Psoas muscle (tissue), 7 donors: ENCODE measurements at regions not wholly inside any gene's neighbourhood (a gene's known extent, or its start where the extent isn't known, plus 50 kb on each side); places are given as distances from the start of the nearest gene placed in this dataset.
A peak's percentile ranks its signal among the peaks of the same experiment; 100 is the strongest.

Experiments
- ATAC-seq, 4 donors: fragments of 200-7000 bp; cut with Tn5 transposase; one replicate each; pipeline ENCODE4 v1.9.1; 2020; ENCODE audit warnings: moderate library complexity in 3 of 4, mild to moderate bottlenecking in 2 of 4
- DNase-seq, 2 donors: peaks; one replicate each; pipeline ENCODE4 v3.0.0-alpha.2; 2020
- H3K27ac ChIP-seq: fragments of 200-600 bp; one replicate; pipeline ENCODE4 v1.8.0; 2022
- H3K27me3 ChIP-seq, 3 donors: fragments of 200-600 bp in 1 of 3; one replicate each; pipeline versions ENCODE4 v1.6.1 to v1.8.0; 2013 to 2022; ENCODE audit warnings: low read length in 2 of 3, mild to moderate bottlenecking in 2 of 3, moderate library complexity in 1 of 3; ENCODE audit not compliant: insufficient read depth in 3 of 3
- H3K36me3 ChIP-seq, 2 donors: fragments of 200-600 bp in 1 of 2; one replicate each; pipeline versions ENCODE4 v1.6.1 to v1.8.0; 2013 to 2022; ENCODE audit warnings: low read depth in 1 of 2, mild to moderate bottlenecking in 1 of 2, moderate library complexity in 1 of 2; ENCODE audit not compliant: insufficient read depth in 1 of 2
- H3K4me1 ChIP-seq: fragments of 200-600 bp; one replicate; pipeline ENCODE4 v1.8.0; 2022
- H3K4me3 ChIP-seq: fragments of 200-600 bp; one replicate; pipeline ENCODE4 v1.8.0; 2022; ENCODE audit warnings: mild to moderate bottlenecking
- H3K9me3 ChIP-seq: fragments of 200-600 bp; one replicate; pipeline ENCODE4 v1.8.0; 2022
- WGBS, 3 donors: extraction: QIAGEN DNeasy Blood & Tissue Kit; methylation state at CpG; one replicate each; pipeline versions ENCODE4 v1.1.6 to v1.1.7; 2013; 5-methylcytosine and 5-hydroxymethylcytosine counted together
- intact Hi-C, 2 donors: fragments of 100-400 bp; cut with DNase I; formaldehyde crosslinking; loops; one replicate each; pipeline versions ENCODE4 v1.11.0 to v1.14.2; 2022
- TF ChIP-seq, protein P1 (sequence below): fragments of 200-600 bp; IDR thresholded peaks from one replicate; pipeline ENCODE4 v1.8.0; 2022; ENCODE audit warnings: antibody characterized with exemption
- donor health status: healthy with polysubstance abuse.
- donor health status: DM: no; HTN: no; CAD: no; lungs with moderate emphysema.
- donor health status: Bipolar disorder and iron deficiency.
- donor health status: healthy.
- donor health status: DM: yes; HTN: yes; CAD: no.
- donor health status: DM: no; HTN: no; CAD: no.
- donor health status: DM: yes; HTN: yes; CAD: no.

DNA sequence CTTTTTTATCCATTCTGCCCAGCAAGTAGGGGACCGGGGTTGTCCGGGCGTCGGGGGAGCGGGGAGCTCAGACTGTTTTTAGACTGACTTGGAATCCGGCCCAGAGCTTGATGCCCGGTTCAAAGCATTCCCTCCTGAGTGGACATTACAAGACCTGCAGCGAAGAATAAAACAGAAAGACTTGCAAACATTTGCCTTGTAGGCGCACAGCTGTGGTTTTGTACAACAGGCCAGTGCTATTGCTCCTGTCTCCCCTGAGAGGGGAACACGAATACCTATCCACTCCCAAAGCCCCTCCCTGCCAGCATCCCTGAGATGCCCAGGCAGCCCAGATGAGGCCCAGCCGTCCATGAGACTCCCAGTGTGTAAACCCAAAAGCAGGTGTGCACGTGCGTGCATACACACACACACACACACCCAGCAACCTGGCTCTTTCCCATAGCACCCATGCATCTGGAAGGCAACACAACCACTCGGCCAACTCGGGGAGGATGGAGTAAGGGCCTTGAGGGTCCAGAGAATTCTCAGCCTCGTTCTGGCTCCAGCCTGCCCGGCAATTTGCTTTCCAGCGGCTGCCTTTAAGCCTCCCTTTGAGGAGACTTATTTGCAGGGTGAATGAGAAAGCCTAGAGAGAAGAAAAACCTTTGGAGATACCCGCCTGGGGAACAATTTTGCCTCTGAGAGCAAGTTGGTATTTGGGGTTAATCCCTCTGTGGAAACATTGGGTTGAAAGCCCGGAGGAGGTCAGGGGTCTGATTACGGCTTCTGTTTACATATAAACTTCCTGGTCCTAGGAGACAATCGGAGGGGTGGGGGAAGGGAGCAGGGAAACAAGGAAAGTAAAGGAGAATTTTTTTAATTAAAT, 161.0 kb upstream of the HES1 start:
- TF ChIP-seq, protein P1, sequence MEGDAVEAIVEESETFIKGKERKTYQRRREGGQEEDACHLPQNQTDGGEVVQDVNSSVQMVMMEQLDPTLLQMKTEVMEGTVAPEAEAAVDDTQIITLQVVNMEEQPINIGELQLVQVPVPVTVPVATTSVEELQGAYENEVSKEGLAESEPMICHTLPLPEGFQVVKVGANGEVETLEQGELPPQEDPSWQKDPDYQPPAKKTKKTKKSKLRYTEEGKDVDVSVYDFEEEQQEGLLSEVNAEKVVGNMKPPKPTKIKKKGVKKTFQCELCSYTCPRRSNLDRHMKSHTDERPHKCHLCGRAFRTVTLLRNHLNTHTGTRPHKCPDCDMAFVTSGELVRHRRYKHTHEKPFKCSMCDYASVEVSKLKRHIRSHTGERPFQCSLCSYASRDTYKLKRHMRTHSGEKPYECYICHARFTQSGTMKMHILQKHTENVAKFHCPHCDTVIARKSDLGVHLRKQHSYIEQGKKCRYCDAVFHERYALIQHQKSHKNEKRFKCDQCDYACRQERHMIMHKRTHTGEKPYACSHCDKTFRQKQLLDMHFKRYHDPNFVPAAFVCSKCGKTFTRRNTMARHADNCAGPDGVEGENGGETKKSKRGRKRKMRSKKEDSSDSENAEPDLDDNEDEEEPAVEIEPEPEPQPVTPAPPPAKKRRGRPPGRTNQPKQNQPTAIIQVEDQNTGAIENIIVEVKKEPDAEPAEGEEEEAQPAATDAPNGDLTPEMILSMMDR: no peak
- H3K36me3 ChIP-seq: no peaks in the 10 kb centered on the region
- DNase-seq (no peak), ATAC-seq (peak in 3 of 4 donors; percentile 19 to 64 (median 22))
- no peaks in the 10 kb centered on the region for H3K27me3 ChIP-seq
- intact Hi-C loops: no loop called here
- 33 to 41% (median 38%) methylated on average over 22 of the region's 22 CpGs for WGBS, 3 donors
- H3K4me3 ChIP-seq: no peak overlapping the region
- H3K4me1 ChIP-seq: peaks cover 3% of the 10 kb centered on the region
- H3K9me3 ChIP-seq: no peaks in the 10 kb centered on the region
- H3K27ac ChIP-seq: no peak overlapping the region

DNA sequence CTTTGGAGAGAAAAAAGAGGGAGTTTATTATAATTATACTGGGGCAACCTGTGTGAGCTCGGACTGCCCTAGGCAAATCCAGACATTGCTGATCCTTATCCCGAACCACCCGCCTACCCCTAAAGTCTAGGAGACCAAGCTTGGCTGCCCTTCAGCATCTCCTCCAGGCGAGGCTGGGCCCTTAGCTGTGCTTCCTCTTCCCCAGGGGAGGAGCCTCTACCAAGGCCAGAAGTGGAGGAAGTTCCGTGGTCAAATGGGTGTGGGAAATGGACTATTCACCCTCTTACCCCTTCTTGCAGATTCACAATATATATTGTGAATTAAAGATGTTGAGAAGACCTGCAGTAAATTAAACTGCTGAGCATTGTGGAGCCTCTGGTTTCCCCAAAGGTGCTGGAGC, 158.3 kb upstream of the HES1 start:
- ATAC-seq (no peak), DNase-seq (no peak)
- intact Hi-C loops: no loop called here
- 91 to 93% (median 92%) methylated on average over 5 of the region's 5 CpGs for WGBS, 3 donors
- no peaks in the 10 kb centered on the region for H3K27me3 ChIP-seq
- H3K36me3 ChIP-seq: no peaks in the 10 kb centered on the region
- TF ChIP-seq, protein P1: no peak
- no peaks in the 10 kb centered on the region for H3K9me3 ChIP-seq
- H3K27ac ChIP-seq: no peak overlapping the region
- H3K4me1 ChIP-seq: peaks cover 9% of the 10 kb centered on the region
- H3K4me3 ChIP-seq: no peak overlapping the region

DNA sequence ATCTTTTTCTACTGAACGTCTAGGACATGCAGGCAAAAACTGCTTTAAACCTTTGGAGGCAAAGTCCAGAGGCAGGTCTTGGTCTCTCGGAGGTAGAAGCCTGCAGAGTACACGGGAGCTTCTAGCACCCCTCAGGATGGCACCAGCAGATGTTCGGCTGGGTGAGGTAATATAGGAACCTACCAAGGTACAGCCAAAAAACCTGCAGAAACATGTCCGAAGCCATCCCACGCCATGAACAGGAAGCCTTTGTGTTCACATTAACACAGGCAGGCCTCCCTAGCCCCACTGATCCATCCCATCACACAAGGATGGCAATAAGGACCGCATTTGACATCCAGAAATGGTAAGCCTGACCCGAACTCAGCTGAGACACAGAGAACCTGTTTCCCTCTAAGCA, 157.9 kb upstream of the HES1 start:
- intact Hi-C loops: no loop called here
- DNase-seq (no peak), ATAC-seq (no peak)
- Histone ChIP-seq H3K9me3 (no peaks in the 10 kb centered on the region), H3K36me3 (no peaks in the 10 kb centered on the region), H3K27ac (no peak overlapping the region), H3K4me3 (no peak overlapping the region), H3K27me3 (no peaks in the 10 kb centered on the region), H3K4me1 (peaks cover 13% of the 10 kb centered on the region)
- TF ChIP-seq, protein P1: no peak
- 97 to 98% (median 98%) methylated on average over 8 of the region's 8 CpGs for WGBS, 3 donors

DNA sequence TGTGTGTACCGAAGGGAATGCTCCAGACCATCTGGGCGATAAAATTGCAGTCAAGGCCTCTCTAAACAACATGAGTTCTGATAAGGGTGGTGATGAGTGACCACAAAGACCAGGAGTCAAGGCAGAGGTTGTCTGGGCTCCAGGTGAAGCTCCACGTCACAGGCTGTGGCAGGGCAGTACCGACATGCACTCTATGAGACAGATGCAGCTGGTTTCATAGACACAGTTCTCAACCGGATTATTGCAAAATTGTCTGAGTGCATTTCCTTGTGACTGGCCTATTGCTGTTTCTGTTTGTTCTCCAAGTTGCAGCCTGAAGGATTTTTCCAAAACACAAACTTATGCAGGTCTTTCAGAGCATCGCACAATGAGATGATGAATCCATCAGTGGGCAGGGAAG, 157.5 kb upstream of the HES1 start:
- Histone ChIP-seq H3K9me3 (no peaks in the 10 kb centered on the region), H3K4me3 (no peak overlapping the region), H3K4me1 (peaks cover 14% of the 10 kb centered on the region), H3K27ac (no peak overlapping the region), H3K27me3 (no peaks in the 10 kb centered on the region), H3K36me3 (no peaks in the 10 kb centered on the region)
- TF ChIP-seq, protein P1: no peak
- WGBS, 3 donors: 84 to 92% (median 89%) methylated on average over 6 of the region's 6 CpGs
- DNase-seq: no peak
- ATAC-seq: no peak
- intact Hi-C loops: no loop called here

GRCh38 chr3:193980326-193980725, 155.6 kb upstream of the HES1 start:
- ATAC-seq: no peak
- H3K9me3 ChIP-seq: no peaks in the 10 kb centered on the region
- intact Hi-C loops: no loop called here
- no peak overlapping the region for H3K4me3 ChIP-seq
- no peak for DNase-seq
- H3K27me3 ChIP-seq: no peaks in the 10 kb centered on the region
- WGBS, 3 donors: 78 to 84% (median 80%) methylated on average over 7 of the region's 7 CpGs
- H3K4me1 ChIP-seq: peaks cover 19% of the 10 kb centered on the region
- TF ChIP-seq, protein P1: no peak
- no peaks in the 10 kb centered on the region for H3K36me3 ChIP-seq
- no peak overlapping the region for H3K27ac ChIP-seq
